Activated CD4-positive, alpha-beta T cell treated with anti-CD3 and anti-CD28 coated beads, Interleukin-2, amount 50 U/mL, for 24 hours (primary cell): ENCODE measurements at regions not wholly inside any gene's neighbourhood (a gene's known extent, or its start where the extent isn't known, plus 50 kb on each side); places are given as distances from the start of the nearest gene placed in this dataset.
"Not testable (repeated sequence)": the region's sequence is repeated elsewhere in the genome, so short reads cannot be mapped to it uniquely, and the experiment has no call there.

Experiments used
- DNase-seq, 2 donors: peaks; one replicate each; pipeline ENCODE4 v3.0.0-alpha.2; 2020; ENCODE audit warnings: low read depth in 1 of 2, low spot score in 1 of 2

DNA sequence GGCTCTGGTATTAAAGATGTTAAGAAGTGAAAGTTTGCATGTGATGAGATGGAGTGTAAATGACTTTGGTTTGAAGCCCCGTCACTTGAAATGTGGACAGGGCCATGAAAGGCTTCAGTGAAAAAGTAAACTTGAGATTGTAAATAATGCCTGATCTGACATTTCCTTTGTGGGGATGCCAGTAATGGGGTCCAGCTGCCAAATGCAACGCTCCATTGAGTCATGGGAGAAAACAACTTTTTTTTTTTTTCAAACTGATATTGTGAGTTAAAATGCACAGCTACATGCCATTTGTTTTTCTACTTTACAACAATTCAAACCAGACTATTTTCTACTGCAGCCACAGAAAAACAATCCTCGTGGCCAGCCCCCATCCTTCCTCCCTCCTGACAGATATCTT, 327.0 kb upstream of the TNC start:
- DNase-seq: no peak

DNA sequence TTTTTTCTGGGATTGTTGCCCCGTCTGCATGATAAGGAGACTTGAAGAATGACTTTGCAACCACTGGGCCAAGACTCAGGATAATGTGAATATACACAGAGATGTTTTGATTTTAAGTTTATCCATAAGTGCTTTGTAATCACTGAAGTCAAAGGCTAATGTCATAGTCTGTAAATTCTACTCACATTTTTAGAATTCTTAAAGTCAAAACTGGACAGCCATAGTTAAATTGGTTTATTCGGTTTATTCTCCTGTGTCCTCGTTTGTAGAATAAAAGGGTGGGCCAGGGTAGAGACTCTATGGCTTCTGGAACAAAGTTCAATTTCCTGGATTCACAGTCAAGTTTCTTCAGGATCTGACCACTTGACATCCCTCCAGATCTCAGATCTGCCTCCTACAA, 327.7 kb upstream of the TNC start:
- no peak for DNase-seq

DNA sequence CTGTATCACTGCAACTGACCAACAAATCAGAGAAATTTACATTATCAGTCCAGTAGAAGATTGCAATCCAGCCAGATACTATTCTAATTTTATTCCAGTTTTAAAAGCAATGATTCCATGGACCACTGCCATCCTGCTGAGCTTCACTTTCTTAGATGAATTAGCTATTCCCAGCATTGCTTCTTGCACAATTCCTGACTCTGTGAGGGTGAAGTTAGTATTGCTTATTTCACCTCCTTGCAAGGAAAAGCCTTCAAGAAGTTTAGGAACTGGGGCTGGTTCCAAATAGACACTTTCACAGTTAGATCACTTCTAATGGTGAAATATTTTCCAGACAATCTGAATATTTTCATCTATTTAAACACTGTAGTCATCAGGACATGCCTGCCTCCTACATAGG, 338.6 kb upstream of the TNC start:
- no peak for DNase-seq

GRCh38 chr9:115461280-115461679, 343.3 kb upstream of the TNC start:
- no peak for DNase-seq

GRCh38 chr9:115462623-115463022, 344.7 kb upstream of the TNC start:
- no peak for DNase-seq

DNA sequence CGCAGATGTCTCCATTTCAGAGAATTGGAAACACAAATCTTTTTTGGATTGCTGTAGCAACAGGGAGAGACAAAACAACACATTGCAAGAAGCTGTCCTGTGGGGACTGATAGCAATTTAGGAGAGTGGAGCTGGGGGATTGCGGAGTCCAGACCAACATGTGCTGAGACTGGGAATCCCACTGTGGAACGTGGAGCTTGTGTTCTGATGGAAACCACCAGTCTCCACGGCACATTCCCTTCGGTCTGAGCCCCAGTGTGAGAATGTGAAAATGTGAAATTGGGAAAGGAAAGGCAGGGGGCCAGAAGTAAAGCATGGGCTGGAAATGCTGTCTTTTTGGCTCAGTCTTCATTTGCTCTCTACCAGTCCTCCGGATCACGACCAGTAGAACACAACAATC, 348.8 kb upstream of the TNC start:
- no peak for DNase-seq

- DNase-seq: no peak
These were observed 351.9 kb upstream of the TNC start for GRCh38 chr9:115469841-115470240.

DNA sequence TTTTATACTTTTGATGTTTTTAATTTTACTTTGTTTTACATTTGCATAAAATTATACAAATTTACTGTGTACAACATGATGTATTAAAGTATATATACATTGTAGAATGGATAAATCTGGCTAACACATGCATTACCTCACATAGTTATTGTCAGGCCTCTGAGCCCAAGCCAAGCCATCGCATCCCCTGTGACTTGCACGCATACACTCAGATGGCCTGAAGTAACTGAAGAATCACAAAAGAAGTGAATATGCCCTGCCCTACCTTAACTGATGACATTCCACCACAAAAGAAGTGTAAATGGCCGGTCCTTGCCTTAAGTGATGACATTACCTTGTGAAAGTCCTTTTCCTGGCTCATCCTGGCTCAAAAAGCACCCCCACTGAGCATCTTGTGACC, 355.1 kb upstream of the TNC start:
- DNase-seq: not testable (repeated sequence)

DNA sequence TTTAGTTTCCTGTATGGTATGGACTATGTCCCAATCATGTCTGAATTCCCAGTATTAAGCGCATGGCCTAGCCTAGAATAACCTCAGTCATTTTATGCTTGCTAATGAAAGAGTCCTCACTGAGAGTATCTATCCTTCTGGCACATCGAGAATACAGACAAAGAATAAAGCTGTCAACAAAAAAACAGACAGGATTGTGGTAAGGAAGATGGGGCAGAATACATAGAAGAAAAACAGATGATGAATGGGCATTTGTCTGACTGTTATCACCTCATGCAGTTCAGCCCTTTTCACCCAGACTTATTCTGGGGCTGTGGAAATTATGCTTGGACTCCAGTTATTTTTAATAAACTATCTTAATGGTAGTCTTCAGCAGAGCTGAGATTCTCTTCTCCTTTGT, 363.8 kb upstream of the TNC start:
- DNase-seq: no peak

- DNase-seq: no peak
These were observed 364.8 kb upstream of the TNC start for GRCh38 chr9:115482747-115483146.

DNA sequence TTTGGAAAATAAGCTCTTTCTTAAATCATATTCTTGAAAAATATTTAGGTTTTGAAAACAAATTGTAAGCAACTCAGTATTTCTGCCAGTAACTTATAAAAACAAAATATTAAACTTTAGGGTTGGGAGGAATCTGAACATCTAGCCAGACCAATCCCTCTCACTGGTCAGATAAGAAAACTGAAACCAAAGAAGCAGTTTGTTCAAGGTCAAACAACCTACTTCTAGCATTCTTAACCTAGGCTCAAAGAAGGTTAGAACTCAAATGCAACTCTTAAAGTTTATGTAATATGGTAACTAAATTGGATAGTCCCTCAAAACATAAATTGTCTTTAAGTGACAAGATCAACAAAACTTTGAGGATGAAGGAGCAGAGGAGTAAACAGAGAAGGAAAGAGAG, 374.9 kb upstream of the TNC start:
- no peak for DNase-seq

DNA sequence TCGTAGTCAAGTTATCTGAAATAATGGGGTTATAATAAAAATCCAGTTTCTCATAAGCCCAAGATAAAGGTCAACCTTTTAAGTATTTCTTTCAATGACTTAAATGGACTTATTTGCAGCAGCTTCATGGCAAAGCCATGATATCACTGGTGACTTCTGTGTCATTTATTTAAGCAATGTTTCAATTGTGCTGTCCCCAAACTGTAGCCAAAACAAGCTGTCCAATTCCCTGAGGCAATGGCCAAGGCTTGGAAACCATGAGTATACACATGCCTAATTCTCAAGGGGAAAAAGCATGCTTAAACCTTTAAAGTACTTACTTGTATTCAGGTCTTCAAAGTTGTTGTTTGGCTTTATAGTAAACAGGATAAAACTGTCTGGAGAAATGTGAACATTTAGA, 376.4 kb upstream of the TNC start:
- DNase-seq: no peak

DNA sequence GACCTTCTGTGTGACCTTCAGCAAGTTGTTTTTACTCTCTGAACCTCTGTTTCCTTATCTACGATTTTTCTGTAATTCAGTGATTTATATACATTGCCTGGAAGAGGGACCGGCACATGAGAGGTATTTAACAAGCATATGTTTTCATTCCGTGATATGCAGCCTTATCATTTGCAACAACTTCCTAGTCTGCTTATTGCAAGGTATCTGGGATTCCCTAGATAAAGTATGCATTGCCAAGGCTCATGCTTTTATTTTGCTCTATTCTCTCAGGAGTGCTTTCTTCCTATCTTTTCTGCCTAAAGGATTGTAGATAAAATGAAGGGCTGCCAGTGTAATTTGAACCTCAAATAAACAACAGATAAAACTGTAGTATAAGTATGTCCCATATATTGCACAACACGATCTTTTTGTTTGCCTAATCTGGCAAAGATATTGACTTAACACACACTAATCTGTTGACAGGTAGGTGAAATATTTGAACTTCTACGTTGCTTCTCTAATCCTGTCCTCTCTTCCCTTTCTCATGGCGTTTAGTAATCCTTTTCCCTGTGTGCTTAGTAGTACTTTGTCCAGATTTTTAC, 377.2 kb upstream of the TNC start:
- no peak for DNase-seq

- no peak for DNase-seq
These were observed 377.9 kb upstream of the TNC start for GRCh38 chr9:115495836-115496235.

DNA sequence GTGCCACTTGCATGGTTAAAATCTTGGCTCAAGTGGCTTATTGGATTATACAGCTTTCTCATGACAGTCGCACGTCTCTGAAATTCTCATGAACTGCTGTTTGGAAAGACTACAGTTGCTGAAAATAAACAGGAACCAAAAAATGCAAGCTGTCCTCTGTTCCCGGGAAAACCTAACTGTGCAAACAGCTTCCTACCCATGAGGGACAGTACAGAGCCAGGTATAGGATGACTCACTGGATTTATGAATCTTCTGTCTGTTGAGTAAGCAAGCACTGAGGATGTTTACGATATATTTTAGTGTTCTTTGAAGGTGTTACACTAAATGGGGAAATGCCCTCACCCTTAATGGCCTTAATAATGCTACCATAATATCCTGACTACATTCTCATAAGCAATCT, 380.3 kb upstream of the TNC start:
- DNase-seq: no peak

DNA sequence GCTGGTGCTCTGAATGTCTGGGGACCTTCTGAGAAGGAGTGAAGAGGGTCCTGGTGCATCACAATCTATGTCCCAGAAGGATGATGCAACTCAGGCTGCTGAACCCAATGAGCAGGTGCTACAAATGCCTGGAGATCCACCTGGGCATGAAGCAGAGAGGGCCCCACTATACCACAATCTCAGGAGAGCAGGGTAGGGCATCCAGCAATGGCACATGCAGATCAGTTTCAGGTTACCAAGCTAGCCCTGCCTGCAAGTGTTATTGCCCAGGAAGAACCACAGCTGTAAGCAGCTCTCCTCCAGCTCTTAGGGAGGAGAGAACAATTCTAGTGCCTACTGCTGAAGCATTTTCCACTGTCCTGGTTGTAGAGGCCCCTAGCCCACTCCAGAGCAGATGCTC, 389.2 kb upstream of the TNC start:
- no peak for DNase-seq

- no peak for DNase-seq
These were observed 395.2 kb upstream of the TNC start for GRCh38 chr9:115513148-115513547.

- DNase-seq: no peak
These were observed 396.5 kb upstream of the TNC start for GRCh38 chr9:115514454-115514853.

- no peak for DNase-seq
These were observed 399.5 kb upstream of the TNC start for GRCh38 chr9:115517335-115518075.

DNA sequence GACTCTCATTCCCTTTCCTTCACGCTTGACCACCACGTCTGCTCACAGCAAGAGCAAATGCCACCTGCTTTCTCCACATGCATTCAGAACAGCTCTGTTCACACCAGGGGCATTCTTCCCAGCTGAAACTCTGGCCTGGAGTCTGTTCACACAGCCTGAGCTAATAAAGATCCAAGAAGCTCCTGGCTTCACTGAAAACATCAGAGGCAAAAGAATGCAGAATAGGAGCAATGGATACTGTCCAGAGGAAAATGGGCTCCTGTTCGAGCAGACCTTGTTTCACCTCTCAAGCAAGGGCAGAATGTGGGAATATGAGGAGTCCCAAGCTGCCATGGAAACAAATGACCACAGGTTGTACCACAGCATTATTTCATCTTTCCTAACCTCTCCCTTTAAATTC, 402.7 kb upstream of the TNC start:
- DNase-seq: no peak

DNA sequence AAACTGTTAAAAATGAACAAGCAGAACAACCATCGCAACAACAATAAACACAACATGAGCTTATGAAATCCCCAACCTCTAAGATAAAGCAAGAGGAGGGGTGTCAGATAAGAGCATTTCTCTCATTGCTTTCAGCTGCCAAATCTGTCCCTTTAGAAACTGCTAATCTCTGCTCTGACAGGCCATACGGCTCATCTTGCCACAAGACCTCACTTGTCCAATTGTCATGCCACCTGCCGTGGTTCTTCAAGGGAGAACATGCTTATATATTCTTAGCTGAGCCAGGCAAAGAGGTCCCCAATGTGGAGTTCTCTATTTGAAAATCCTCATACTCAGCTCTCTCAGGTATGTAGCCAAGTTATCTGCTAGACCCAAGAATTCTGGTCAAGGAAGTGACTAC, 405.0 kb upstream of the TNC start:
- DNase-seq: no peak

- DNase-seq: peak in 1 of 2 donors; percentile 15
These were observed 406.6 kb upstream of the TNC start for GRCh38 chr9:115524453-115525059.
